Epithelial cell of proximal tubule (primary cell): ENCODE measurements at regions not wholly inside any gene's neighbourhood (a gene's known extent, or its start where the extent isn't known, plus 50 kb on each side); places are given as distances from the start of the nearest gene placed in this dataset.

Source experiments
- DNase-seq: peaks from one replicate; pipeline ENCODE4 v3.0.0-alpha.2; 2011; ENCODE audit warnings: low read depth
- H3K4me3 ChIP-seq: 2 replicates; pipeline ENCODE4 v1.5.1; 2011; ENCODE audit warnings: low read depth, mild to moderate bottlenecking, low read length
- CTCF ChIP-seq: conservative IDR thresholded peaks from 2 replicates; pipeline ENCODE4 v1.5.1; 2012; ENCODE audit warnings: low read depth, mild to moderate bottlenecking, low read length

DNA sequence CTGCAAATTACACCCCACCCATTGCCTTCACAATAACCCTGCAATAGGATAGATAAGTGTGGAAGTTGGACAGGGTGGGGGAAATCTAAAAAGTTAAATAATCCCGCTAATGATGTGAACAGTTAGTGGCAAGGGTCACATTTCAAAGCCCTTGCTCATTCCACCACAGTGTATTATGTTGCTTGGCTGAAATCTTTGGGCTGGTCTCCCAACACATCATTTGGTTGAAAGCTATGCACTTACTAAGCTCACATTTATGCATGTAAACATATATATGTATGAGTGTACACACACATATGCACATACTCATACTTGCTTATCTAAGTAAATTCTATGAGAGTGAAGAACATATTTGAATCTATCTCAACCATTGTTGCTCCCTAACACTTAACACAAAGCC, 197.8 kb downstream of the RDH14 start:
- DNase-seq, result no peak
- no peak for TF ChIP-seq CTCF

DNA sequence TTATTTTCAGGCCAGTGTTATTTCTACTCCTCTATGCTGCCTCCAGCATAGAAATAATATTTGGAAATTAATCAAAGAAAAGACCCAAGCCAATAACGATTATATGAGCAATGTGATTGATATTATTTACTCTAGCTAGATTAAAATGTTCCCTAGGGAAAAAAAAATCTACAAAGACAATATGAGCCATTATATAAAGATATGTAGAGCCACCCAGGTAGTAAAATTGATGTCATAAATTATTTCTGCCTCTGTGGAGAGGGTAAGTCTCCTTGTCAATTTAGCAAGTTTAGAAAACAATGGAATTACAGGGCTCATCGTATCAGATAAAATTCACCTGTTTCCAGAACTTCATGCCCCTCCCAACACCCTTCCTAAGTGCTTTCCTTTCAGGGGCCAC, 202.9 kb downstream of the RDH14 start:
- TF ChIP-seq CTCF, result no peak
- no peak for DNase-seq
- H3K4me3 ChIP-seq, result no peak overlapping the region

More for the DNA sequence above, 197.8 kb downstream of the RDH14 start:
- no peak overlapping the region for H3K4me3 ChIP-seq

DNA sequence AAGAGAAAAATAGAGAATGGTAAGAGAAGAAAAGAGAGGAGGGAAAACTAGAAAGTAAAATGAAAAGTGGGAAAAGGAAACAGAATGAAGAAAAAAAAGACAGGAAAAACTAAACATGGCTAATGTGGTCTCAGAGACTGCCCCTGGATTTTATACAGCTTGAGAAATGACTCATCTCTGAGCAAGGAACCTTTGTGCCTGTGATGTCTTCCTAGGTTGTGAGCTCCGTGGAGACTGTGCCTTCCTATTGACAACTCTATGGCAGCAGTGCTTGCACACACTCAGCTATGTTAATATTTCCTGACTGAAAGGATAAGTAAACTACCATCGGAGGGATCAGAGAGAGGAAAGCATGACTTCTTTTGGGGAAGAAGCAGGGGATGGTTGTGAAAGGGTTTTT, 203.8 kb downstream of the RDH14 start:
- TF ChIP-seq CTCF, result no peak
- no peak overlapping the region for H3K4me3 ChIP-seq
- no peak for DNase-seq

- no peak overlapping the region for H3K4me3 ChIP-seq
- no peak for TF ChIP-seq CTCF
- no peak for DNase-seq
These were observed 211.0 kb downstream of the RDH14 start for GRCh38 chr2:18349421-18349820.

GRCh38 chr2:18346874-18347273, 213.6 kb downstream of the RDH14 start:
- TF ChIP-seq CTCF, result no peak
- DNase-seq, result no peak
- no peak overlapping the region for H3K4me3 ChIP-seq

DNA sequence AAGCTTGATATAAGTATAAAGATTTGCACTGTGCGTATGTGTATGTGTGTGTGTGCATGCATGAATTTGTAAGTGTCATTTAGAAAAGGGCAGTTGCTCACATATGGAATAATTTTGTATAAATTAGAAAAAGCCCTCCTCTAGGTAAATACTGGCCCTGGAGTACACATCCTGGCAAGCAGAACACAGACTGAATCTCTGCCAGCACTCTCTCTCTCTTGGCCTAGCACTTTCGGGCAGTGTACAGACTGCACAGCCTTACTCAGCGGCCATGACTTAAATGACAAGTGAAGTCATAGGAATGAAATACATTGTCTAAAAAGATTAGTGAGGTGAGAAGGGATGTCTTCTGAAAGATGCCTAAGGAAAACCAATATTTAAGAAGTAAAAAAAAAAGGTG, 214.1 kb downstream of the RDH14 start:
- no peak for DNase-seq
- no peak for TF ChIP-seq CTCF
- H3K4me3 ChIP-seq, result no peak overlapping the region

- peak; percentile 60 for DNase-seq
- no peak for TF ChIP-seq CTCF
- H3K4me3 ChIP-seq, result no peak overlapping the region
These were observed 214.6 kb downstream of the RDH14 start for GRCh38 chr2:18345848-18346247.
